HUES48 (cell line): ENCODE measurements at regions not wholly inside any gene's neighbourhood (a gene's known extent, or its start where the extent isn't known, plus 50 kb on each side); places are given as distances from the start of the nearest gene placed in this dataset.
"Not testable (repeated sequence)": the region's sequence is repeated elsewhere in the genome, so short reads cannot be mapped to it uniquely, and the experiment has no call there.

Experiments
- H3K27ac ChIP-seq: one replicate; pipeline ENCODE4 v1.7.0; 2013; ENCODE audit warnings: low read depth, low read length, inconsistent platforms
- H3K27me3 ChIP-seq: 2 replicates; pipeline ENCODE4 v1.6.1; 2013; ENCODE audit warnings: mild to moderate bottlenecking, low read length; ENCODE audit not compliant: control insufficient read depth, insufficient read depth
- H3K36me3 ChIP-seq: 2 replicates; pipeline ENCODE4 v1.6.1; 2013; ENCODE audit warnings: low read length; ENCODE audit not compliant: control insufficient read depth, insufficient read depth
- H3K4me1 ChIP-seq: 2 replicates; pipeline ENCODE4 v1.6.1; 2013; ENCODE audit warnings: mild to moderate bottlenecking, low read length; ENCODE audit not compliant: control insufficient read depth, insufficient read depth
- H3K4me3 ChIP-seq: 2 replicates; pipeline ENCODE4 v1.5.1; 2013; ENCODE audit warnings: mild to moderate bottlenecking, low read depth, low read length
- H3K9ac ChIP-seq: 2 replicates; pipeline ENCODE4 v1.6.1; 2013; ENCODE audit warnings: mild to moderate bottlenecking, low read depth, low read length, moderate library complexity
- H3K9me3 ChIP-seq: 2 replicates; pipeline ENCODE4 v1.6.1; 2013; ENCODE audit warnings: low read length; ENCODE audit not compliant: control insufficient read depth, insufficient read depth

- H3K4me3 ChIP-seq, H3K27me3 ChIP-seq, H3K36me3 ChIP-seq, H3K9ac ChIP-seq, H3K27ac ChIP-seq, H3K4me1 ChIP-seq, H3K9me3 ChIP-seq: not testable (repeated sequence)
Measured at GRCh38 chr1:120304341-120304740, 110.5 kb upstream of the NBPF8 start.

GRCh38 chr1:120299433-120300057, 115.3 kb upstream of the NBPF8 start:
- not testable (repeated sequence) for H3K36me3 ChIP-seq, H3K9me3 ChIP-seq, H3K4me1 ChIP-seq, H3K9ac ChIP-seq, H3K27me3 ChIP-seq, H3K4me3 ChIP-seq, H3K27ac ChIP-seq

GRCh38 chr1:120298487-120298886, 116.3 kb upstream of the NBPF8 start:
- H3K9ac ChIP-seq, H3K4me3 ChIP-seq, H3K27me3 ChIP-seq, H3K4me1 ChIP-seq, H3K9me3 ChIP-seq, H3K36me3 ChIP-seq, H3K27ac ChIP-seq: not testable (repeated sequence)

GRCh38 chr1:120297345-120297953, 117.4 kb upstream of the NBPF8 start:
- H3K9me3 ChIP-seq, H3K4me3 ChIP-seq, H3K27me3 ChIP-seq, H3K27ac ChIP-seq, H3K9ac ChIP-seq, H3K4me1 ChIP-seq, H3K36me3 ChIP-seq: not testable (repeated sequence)

GRCh38 chr1:120290105-120290504, 113.8 kb upstream of the SEC22B start:
- H3K9me3 ChIP-seq, H3K4me3 ChIP-seq, H3K27me3 ChIP-seq, H3K27ac ChIP-seq, H3K9ac ChIP-seq, H3K36me3 ChIP-seq, H3K4me1 ChIP-seq: not testable (repeated sequence)

GRCh38 chr1:120289601-120290074, 113.3 kb upstream of the SEC22B start:
- H3K9ac ChIP-seq, H3K4me1 ChIP-seq, H3K27ac ChIP-seq, H3K27me3 ChIP-seq, H3K4me3 ChIP-seq, H3K36me3 ChIP-seq, H3K9me3 ChIP-seq: not testable (repeated sequence)

- H3K4me1 ChIP-seq, H3K27me3 ChIP-seq, H3K9ac ChIP-seq, H3K36me3 ChIP-seq, H3K27ac ChIP-seq, H3K9me3 ChIP-seq, H3K4me3 ChIP-seq: not testable (repeated sequence)
Measured at GRCh38 chr1:120288814-120289600, 112.7 kb upstream of the SEC22B start.

- H3K9me3 ChIP-seq, H3K4me3 ChIP-seq, H3K9ac ChIP-seq, H3K27ac ChIP-seq, H3K36me3 ChIP-seq, H3K4me1 ChIP-seq, H3K27me3 ChIP-seq: not testable (repeated sequence)
Measured at GRCh38 chr1:120288167-120288566, 111.8 kb upstream of the SEC22B start.

GRCh38 chr1:120282744-120283464, 106.6 kb upstream of the SEC22B start:
- H3K9me3 ChIP-seq, H3K4me1 ChIP-seq, H3K4me3 ChIP-seq, H3K27me3 ChIP-seq, H3K36me3 ChIP-seq, H3K27ac ChIP-seq, H3K9ac ChIP-seq: not testable (repeated sequence)

GRCh38 chr1:120278259-120278610, 101.9 kb upstream of the SEC22B start:
- not testable (repeated sequence) for H3K4me1 ChIP-seq, H3K36me3 ChIP-seq, H3K27ac ChIP-seq, H3K4me3 ChIP-seq, H3K9me3 ChIP-seq, H3K27me3 ChIP-seq, H3K9ac ChIP-seq
